Glutamatergic neuron (in vitro differentiated cells): ENCODE measurements at regions not wholly inside any gene's neighbourhood (a gene's known extent, or its start where the extent isn't known, plus 50 kb on each side); places are given as distances from the start of the nearest gene placed in this dataset.

Experiments used
- DNase-seq: peaks from one replicate; pipeline ENCODE4 v3.0.0; 2022
- H3K27ac Mint-ChIP-seq: one replicate; pipeline ENCODE4 v1.8.0; 2020; ENCODE audit warnings: mild to moderate bottlenecking, mixed read lengths, inconsistent platforms; ENCODE audit not compliant: unreplicated experiment
- H3K27me3 Mint-ChIP-seq: one replicate; pipeline ENCODE4 v1.8.0; 2020; ENCODE audit warnings: mild to moderate bottlenecking, moderate library complexity, mixed read lengths, inconsistent platforms; ENCODE audit not compliant: unreplicated experiment
- H3K36me3 Mint-ChIP-seq: one replicate; pipeline ENCODE4 v1.8.0; 2020; ENCODE audit warnings: mild to moderate bottlenecking, mixed read lengths, inconsistent platforms; ENCODE audit not compliant: unreplicated experiment
- H3K4me1 Mint-ChIP-seq: one replicate; pipeline ENCODE4 v1.8.0; 2020; ENCODE audit warnings: mild to moderate bottlenecking, low read depth, mixed read lengths, inconsistent platforms; ENCODE audit not compliant: unreplicated experiment
- H3K4me3 Mint-ChIP-seq: one replicate; pipeline ENCODE4 v1.8.0; 2020; ENCODE audit warnings: mild to moderate bottlenecking, mixed read lengths, inconsistent platforms; ENCODE audit not compliant: unreplicated experiment
- H3K9me3 Mint-ChIP-seq: one replicate; pipeline ENCODE4 v1.8.0; 2020; ENCODE audit warnings: mild to moderate bottlenecking, moderate library complexity, mixed read lengths, inconsistent platforms; ENCODE audit not compliant: unreplicated experiment
- CTCF ChIP-seq: fragments of 200-600 bp; sonication (generic); IDR thresholded peaks from one replicate; pipeline ENCODE4 v1.5.0; 2021; ENCODE audit not compliant: partially characterized antibody, unreplicated experiment

DNA sequence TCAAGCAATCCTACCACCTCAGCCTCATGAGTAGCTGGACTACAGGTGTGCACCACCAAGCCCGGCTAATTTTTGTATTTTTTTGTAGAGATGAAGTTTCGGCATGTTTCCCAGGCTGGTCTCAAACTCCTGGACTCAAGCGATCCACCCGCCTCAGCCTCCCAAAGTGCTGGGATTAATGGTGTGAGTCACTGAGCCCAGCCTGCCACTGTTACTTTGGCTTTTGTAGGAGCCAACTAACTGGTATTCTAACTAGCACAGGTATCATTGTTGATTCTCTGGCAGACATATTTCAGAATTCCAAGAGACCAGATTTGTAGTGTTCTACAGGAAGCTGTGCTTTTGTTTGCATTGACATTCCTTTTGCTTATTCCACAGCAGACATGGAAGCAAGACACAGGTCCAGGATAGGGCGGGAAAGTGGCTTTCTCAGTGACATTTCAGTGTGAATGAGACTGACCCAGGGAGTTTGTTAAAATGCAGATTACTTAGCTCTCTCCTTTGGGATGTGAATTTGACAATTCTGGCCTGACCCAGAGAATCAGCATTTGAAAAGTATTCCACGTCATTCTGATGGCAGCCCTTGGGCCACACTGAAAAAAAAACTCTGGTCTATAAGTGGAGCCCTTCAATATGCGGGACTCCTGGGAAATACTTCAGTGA, 52.2 kb upstream of the PAX6 start:
- no peak overlapping the region for H3K4me3 Mint-ChIP-seq
- peaks cover 5% of the 10 kb centered on the region for H3K36me3 Mint-ChIP-seq
- H3K9me3 Mint-ChIP-seq: peaks cover 4% of the 10 kb centered on the region
- no peak for DNase-seq
- no peaks in the 10 kb centered on the region for H3K4me1 Mint-ChIP-seq
- peaks cover 2% of the 10 kb centered on the region for H3K27me3 Mint-ChIP-seq
- no peak overlapping the region for H3K27ac Mint-ChIP-seq
- TF ChIP-seq CTCF: no peak

- H3K4me3 Mint-ChIP-seq: no peak overlapping the region
- TF ChIP-seq CTCF: no peak
- no peak for DNase-seq
- H3K27ac Mint-ChIP-seq: no peak overlapping the region
- no peaks in the 10 kb centered on the region for H3K4me1 Mint-ChIP-seq
- H3K27me3 Mint-ChIP-seq: peaks cover 2% of the 10 kb centered on the region
- peaks cover 4% of the 10 kb centered on the region for H3K9me3 Mint-ChIP-seq
- peaks cover 5% of the 10 kb centered on the region for H3K36me3 Mint-ChIP-seq
Measured at GRCh38 chr11:31861011-31861410, 49.9 kb upstream of the PAX6 start.
